DOHH2 (cell line): ENCODE measurements at regions not wholly inside any gene's neighbourhood (a gene's known extent, or its start where the extent isn't known, plus 50 kb on each side); places are given as distances from the start of the nearest gene placed in this dataset.

Source experiments
- H3F3A ChIP-seq: fragments of 200-600 bp; sonication (generic), shearing (Covaris generic); 2 replicates; pipeline ENCODE4 v1.6.0; 2016; ENCODE audit warnings: antibody characterized with exemption, mild to moderate bottlenecking; ENCODE audit not compliant: control insufficient read depth, insufficient read depth
- H3K27ac ChIP-seq: fragments of 200-600 bp; sonication (generic); 2 replicates; pipeline ENCODE4 v1.5.1; 2014; ENCODE audit warnings: low read depth, mild to moderate bottlenecking, low read length, moderate library complexity
- H3K27me3 ChIP-seq: fragments of 200-600 bp; sonication (generic); 2 replicates; pipeline ENCODE4 v1.6.1; 2014; ENCODE audit warnings: mild to moderate bottlenecking, low read length, mixed read lengths; ENCODE audit not compliant: control insufficient read depth
- H3K36me3 ChIP-seq: fragments of 200-600 bp; sonication (generic); 2 replicates; pipeline ENCODE4 v1.6.1; 2014; ENCODE audit warnings: mild to moderate bottlenecking, low read length, moderate library complexity, mixed read lengths; ENCODE audit not compliant: control insufficient read depth
- H3K4me1 ChIP-seq: fragments of 200-600 bp; sonication (generic); 2 replicates; pipeline ENCODE4 v1.6.1; 2014; ENCODE audit warnings: mild to moderate bottlenecking, low read length, mixed read lengths; ENCODE audit not compliant: control insufficient read depth
- H3K4me2 ChIP-seq: fragments of 200-600 bp; sonication (generic); 2 replicates; pipeline ENCODE4 v1.6.0; 2014; ENCODE audit warnings: mild to moderate bottlenecking, low read length, moderate library complexity
- H3K4me3 ChIP-seq: fragments of 200-600 bp; sonication (generic); 2 replicates; pipeline ENCODE4 v1.5.1; 2014; ENCODE audit warnings: mild to moderate bottlenecking, low read length, mixed read lengths
- H3K79me2 ChIP-seq: fragments of 200-600 bp; sonication (generic); 2 replicates; pipeline ENCODE4 v1.6.1; 2014; ENCODE audit warnings: mild to moderate bottlenecking, low read length, mixed read lengths; ENCODE audit not compliant: control insufficient read depth
- H3K9me2 ChIP-seq: fragments of 200-600 bp; sonication (generic); replicated peaks from 2 replicates; pipeline ENCODE4 v1.6.1; 2014; ENCODE audit warnings: mild to moderate bottlenecking, low read length, mixed read lengths; ENCODE audit not compliant: control insufficient read depth
- H3K9me3 ChIP-seq: fragments of 200-600 bp; sonication (generic); 2 replicates; pipeline ENCODE4 v1.6.1; 2014; ENCODE audit warnings: antibody characterized with exemption, low read length, mixed read lengths; ENCODE audit not compliant: control insufficient read depth, insufficient read depth
- H4K20me1 ChIP-seq: fragments of 200-600 bp; sonication (generic); 2 replicates; pipeline ENCODE4 v1.6.0; 2014; ENCODE audit warnings: low read depth, mild to moderate bottlenecking, antibody characterized with exemption, low read length, moderate library complexity; ENCODE audit not compliant: control insufficient read depth, insufficient read depth
- EZH2phosphoT487 ChIP-seq: fragments of 200-600 bp; sonication (generic); IDR thresholded peaks from 2 replicates; pipeline ENCODE4 v1.6.1; 2017; ENCODE audit warnings: borderline replicate concordance, mild to moderate bottlenecking, antibody characterized with exemption, low read length, moderate library complexity, mixed read lengths
- TF ChIP-seq, protein P1 (sequence below): fragments of 200-600 bp; sonication (generic); IDR thresholded peaks from one replicate; pipeline ENCODE4 v1.5.1; 2014; ENCODE audit warnings: antibody characterized with exemption, mild to moderate bottlenecking, low read depth, low read length; ENCODE audit not compliant: poor library complexity, severe bottlenecking

DNA sequence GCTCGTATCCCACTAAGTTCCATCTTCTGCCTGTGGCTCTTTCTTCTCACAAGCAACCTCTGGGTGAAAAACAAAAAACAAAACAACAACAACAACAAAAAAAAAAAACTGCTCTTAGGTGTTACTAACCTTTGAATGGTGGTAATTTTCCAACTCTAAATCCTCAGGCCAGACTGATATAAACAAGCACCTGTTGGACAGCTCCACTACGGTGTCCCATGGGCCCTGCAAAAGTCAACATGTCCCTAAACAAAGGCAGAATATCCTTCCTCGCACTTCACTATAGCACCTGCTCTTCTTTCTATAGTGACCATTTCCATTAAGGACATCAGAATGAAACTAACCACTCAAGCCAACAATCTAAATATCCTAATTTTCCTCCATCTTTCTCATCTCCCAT, 54.6 kb upstream of the PARM1 start:
- no peak for TF ChIP-seq EZH2phosphoT487
- TF ChIP-seq, protein P1, sequence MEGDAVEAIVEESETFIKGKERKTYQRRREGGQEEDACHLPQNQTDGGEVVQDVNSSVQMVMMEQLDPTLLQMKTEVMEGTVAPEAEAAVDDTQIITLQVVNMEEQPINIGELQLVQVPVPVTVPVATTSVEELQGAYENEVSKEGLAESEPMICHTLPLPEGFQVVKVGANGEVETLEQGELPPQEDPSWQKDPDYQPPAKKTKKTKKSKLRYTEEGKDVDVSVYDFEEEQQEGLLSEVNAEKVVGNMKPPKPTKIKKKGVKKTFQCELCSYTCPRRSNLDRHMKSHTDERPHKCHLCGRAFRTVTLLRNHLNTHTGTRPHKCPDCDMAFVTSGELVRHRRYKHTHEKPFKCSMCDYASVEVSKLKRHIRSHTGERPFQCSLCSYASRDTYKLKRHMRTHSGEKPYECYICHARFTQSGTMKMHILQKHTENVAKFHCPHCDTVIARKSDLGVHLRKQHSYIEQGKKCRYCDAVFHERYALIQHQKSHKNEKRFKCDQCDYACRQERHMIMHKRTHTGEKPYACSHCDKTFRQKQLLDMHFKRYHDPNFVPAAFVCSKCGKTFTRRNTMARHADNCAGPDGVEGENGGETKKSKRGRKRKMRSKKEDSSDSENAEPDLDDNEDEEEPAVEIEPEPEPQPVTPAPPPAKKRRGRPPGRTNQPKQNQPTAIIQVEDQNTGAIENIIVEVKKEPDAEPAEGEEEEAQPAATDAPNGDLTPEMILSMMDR, result no peak
- Histone ChIP-seq H3K9me3 (no peaks in the 10 kb centered on the region), H3K4me3 (no peak overlapping the region), H3K4me2 (no peak overlapping the region), H3K36me3 (no peaks in the 10 kb centered on the region), H3F3A (no peaks in the 10 kb centered on the region), H3K4me1 (no peaks in the 10 kb centered on the region), H3K27me3 (peaks cover 10% of the 10 kb centered on the region), H3K27ac (no peak overlapping the region), H4K20me1 (no peaks in the 10 kb centered on the region), H3K79me2 (no peaks in the 10 kb centered on the region), H3K9me2 (no peaks in the 10 kb centered on the region)

DNA sequence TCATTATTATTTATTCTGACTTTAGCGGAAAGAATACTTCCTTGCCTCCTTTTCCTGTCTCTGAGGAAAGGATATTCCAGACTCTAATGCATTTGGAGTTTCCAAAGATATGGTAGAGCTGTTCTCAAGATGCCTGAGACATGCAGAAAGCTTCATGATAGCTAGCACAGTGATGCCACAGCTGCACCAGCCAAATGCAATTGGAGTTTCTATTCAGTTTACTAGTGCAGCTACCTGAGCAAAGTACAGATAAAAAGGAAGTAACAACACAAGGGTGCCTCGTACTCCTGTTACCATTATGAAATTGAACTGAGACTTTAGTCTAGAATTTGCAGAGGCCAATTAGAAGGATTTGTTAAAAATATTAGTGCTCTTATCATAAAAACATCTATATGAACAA, 57.5 kb upstream of the PARM1 start:
- Histone ChIP-seq H3K27me3 (peaks cover 15% of the 10 kb centered on the region), H3K4me2 (no peak overlapping the region), H3K79me2 (no peaks in the 10 kb centered on the region), H3K9me2 (no peaks in the 10 kb centered on the region), H3K4me1 (no peaks in the 10 kb centered on the region), H3K9me3 (no peaks in the 10 kb centered on the region), H3K4me3 (no peak overlapping the region), H3K27ac (no peak overlapping the region), H3K36me3 (no peaks in the 10 kb centered on the region), H4K20me1 (no peaks in the 10 kb centered on the region), H3F3A (no peaks in the 10 kb centered on the region)
- TF ChIP-seq EZH2phosphoT487, result no peak
- TF ChIP-seq, protein P1, result no peak

DNA sequence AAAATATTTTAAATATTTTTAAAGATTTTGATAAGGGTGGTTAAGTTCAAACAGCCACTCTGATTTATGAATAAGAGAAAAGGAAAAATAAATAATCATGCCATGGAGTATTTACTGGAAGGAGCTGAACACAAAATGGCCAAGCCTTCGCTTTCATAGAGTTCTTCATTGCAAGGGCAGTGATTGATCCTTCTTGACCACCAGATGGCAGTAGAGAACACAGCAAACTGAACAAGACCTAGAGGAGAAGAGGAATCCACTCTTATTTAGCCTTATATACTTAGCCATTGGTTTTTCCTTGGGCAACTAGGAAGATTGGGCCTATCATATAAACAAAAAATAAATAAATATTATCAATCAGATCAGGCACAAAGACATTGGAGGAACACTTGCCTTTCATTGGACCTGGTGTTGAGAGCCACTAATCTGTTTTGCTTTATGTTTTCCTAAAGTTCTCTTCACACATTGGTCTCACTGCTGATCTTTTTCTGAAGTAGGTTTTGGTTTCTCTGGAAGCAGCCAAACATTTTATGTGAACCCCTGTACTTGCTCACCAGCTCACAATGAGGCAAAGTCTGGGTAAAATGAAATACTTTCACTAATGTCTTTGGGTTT, 58.1 kb upstream of the PARM1 start:
- H3K4me2 ChIP-seq, result no peak overlapping the region
- no peak for TF ChIP-seq EZH2phosphoT487
- TF ChIP-seq, protein P1, result peak; percentile 77
- H3K4me3 ChIP-seq, result no peak overlapping the region
- no peaks in the 10 kb centered on the region for H3F3A ChIP-seq
- no peaks in the 10 kb centered on the region for H3K4me1 ChIP-seq
- H4K20me1 ChIP-seq, result no peaks in the 10 kb centered on the region
- no peaks in the 10 kb centered on the region for H3K36me3 ChIP-seq
- no peak overlapping the region for H3K27ac ChIP-seq
- no peaks in the 10 kb centered on the region for H3K9me2 ChIP-seq
- H3K9me3 ChIP-seq, result no peaks in the 10 kb centered on the region
- peaks cover 15% of the 10 kb centered on the region for H3K27me3 ChIP-seq
- H3K79me2 ChIP-seq, result no peaks in the 10 kb centered on the region
